ENCODE measurements at regions not wholly inside any gene's neighbourhood (a gene's known extent, or its start where the extent isn't known, plus 50 kb on each side); places are given as distances from the start of the nearest gene placed in this dataset.

DNA sequence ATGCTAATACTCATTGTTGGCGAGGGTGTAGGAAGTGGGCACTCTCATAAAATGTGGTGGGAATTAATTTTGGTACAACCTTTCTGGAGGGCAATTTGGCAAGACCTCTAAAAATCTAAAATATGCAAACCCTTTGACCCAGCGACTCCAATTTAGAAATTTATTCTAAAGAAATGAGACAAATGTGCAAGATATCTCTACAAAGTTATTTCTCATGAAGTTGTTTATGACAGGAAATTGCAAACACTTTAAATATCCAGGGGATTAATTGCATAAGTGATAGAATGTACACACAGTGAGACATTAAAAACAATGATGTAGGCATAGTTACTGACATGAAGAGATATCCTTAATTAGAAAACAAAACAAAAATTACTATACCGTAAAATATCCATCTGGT is 246.3 kb upstream of the MAP3K1 start:
- TF ChIP-seq GATA2 (IDR thresholded peaks at IDR 0.05; ENCODE audit: low read depth, low read length) (no peak), GATA3 (IDR thresholded peaks at IDR 0.05; ENCODE audit: low read depth, low read length) (no peak)

Measured in SH-SY5Y (cell line).